Activated CD4-positive, alpha-beta T cell treated with anti-CD3 and anti-CD28 coated beads, Interleukin-2, amount 50 U/mL, for 1 hour (primary cell): ENCODE measurements at regions not wholly inside any gene's neighbourhood (a gene's known extent, or its start where the extent isn't known, plus 50 kb on each side); places are given as distances from the start of the nearest gene placed in this dataset.
"Not testable (repeated sequence)": the region's sequence is repeated elsewhere in the genome, so short reads cannot be mapped to it uniquely, and the experiment has no call there.

Experiments used
- DNase-seq: peaks from one replicate; pipeline ENCODE4 v3.0.0-alpha.2; 2020

DNA sequence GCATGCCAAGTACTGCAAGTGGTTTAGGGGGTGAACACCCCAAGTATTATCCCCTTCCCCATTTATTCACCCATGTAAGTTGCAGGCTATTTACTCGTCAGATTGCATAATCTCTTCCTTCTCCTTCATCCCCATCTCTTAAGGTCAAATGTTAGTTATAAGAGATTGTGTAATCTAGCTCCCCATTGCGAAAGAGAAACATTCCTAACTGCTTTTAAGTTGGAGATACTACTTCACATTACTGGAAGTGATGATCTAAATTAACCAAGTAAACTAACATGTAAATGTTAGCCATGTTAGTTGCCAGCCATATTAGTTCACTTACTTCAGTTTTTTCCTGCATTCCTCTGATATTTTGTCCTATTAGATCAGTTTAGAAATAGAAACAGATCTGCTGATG lies 262.3 kb downstream of the TAF11L14 start:
- DNase-seq: no peak

DNA sequence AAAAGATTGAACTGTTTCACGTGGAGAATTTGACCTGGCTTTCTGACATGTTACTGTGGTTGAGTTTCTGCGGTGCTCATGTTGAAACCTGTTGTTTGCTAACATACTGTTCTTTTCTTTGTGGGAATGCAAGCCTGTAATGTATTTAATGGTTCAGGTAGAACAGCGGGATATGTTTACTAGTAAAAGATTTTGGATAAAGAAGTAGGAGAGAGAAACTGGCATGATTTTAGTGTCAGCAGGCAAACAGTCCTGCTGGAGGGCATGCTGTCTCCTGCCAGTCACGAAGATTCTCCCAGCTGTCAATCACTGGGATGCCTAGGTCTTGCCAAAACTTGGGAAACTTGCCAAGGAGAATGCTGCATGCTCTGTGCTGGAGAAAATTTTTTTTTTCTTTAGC lies 263.5 kb downstream of the TAF11L14 start:
- no peak for DNase-seq

DNA sequence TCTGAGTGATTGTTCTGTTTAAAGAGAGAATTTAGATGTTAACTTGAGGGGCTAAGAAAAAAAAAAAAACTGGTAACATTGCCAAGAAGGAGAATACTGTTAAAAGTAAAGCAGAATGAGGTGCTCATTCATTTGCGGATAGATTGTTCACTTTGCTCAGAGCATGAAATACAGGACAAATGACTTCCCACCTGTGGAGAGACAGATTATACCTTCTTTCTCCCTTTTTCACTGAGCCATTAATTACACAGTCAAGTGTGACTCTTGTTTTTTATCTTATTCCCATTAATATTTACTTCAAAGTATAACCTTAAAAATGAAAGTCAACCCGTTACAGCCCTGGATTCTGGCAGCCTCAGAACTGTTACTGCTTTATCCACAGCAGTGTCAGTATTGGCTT lies 264.5 kb downstream of the TAF11L14 start:
- no peak for DNase-seq

DNA sequence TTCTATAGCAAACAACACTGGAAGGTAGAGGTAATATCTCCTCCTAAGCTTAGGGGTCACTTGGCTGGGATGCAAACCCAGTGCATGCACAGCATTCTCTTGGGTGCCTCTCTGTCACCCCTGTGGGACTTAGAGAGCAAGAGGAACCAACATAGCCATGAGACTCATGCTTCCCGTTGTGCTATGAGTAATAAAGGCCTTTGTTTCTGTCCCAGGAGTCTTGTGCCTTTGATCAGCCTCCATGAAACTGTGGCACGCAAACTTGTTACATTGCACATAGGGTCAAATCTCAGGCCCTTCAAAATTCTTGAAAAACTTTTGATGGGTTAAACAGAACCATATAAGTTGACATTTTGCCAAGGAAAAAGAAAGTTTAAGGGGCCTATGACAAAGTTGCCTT lies 272.8 kb downstream of the TAF11L14 start:
- no peak for DNase-seq

DNA sequence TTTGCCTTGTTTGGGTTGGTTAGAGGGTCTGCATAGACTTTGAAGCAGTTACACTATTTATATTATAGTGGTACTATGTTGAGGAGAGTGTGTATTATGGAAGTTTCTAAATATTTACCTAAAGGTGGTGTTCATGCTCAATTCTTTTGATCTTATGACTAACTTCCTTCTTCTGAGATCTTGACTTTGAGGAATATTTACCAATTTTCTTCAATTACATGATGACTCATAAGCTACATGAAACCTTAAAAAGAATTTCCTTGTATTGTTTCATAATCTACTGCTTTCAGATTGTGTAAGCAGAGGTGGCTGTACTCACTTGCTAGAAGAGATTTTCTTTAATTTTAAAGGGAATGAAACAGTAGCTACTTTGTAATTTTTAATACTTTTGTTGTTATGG lies 276.1 kb downstream of the TAF11L14 start:
- no peak for DNase-seq

DNA sequence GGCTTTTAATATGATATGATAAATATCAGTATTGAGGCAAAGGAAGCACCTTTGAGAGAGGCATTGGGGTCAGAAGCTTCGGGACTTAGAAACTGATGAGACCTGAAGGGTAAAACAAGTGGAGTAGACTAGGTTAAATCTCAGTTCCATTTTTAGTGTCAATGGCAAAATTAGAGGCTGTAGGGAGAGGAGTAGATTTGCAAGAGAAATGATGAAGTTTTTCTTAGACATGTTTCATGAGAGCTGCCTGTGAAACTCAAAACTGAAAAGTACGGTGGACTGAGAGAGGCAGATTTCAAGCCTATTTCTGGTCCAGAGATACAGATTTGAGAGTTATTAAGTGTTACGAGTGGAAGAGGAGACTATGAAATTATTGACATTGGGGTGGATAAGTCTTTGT lies 278.5 kb downstream of the TAF11L14 start:
- DNase-seq: no peak

DNA sequence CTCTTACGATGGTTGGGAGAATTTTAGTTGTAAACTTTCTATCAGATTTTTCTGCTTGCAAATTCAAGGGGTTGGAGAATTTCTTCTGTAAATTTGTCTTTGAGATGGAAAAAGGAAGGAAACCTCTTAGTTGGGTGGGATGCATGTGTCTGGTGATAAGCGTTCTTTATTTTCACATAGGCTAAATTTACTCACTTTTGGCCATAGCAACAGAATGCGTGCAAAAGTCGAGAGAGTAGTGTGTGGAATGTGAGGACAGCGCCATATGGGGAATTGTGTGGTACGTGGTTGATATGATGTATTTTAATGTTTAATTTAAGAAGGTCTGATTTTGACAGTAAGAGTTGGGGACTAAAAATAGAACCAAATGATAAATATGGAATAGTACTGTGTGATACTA lies 282.2 kb downstream of the TAF11L14 start:
- DNase-seq: no peak

DNA sequence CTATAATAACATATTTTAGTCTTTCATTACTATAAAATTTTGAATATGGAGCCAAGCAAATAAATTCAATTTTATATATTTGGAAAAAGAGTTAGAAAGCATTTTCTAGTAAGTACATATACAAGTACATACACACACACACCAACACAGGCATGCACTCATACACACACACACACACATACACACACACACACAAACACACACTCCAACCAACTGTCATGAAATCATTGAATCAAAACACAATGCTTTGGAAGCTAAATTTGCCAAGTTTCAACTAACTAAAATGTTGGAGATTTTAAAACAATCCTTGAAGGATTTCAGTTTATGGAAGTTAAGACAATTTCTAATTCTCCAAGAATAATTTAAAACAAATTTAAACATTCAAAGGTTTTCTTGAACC lies 283.2 kb downstream of the TAF11L14 start:
- no peak for DNase-seq

DNA sequence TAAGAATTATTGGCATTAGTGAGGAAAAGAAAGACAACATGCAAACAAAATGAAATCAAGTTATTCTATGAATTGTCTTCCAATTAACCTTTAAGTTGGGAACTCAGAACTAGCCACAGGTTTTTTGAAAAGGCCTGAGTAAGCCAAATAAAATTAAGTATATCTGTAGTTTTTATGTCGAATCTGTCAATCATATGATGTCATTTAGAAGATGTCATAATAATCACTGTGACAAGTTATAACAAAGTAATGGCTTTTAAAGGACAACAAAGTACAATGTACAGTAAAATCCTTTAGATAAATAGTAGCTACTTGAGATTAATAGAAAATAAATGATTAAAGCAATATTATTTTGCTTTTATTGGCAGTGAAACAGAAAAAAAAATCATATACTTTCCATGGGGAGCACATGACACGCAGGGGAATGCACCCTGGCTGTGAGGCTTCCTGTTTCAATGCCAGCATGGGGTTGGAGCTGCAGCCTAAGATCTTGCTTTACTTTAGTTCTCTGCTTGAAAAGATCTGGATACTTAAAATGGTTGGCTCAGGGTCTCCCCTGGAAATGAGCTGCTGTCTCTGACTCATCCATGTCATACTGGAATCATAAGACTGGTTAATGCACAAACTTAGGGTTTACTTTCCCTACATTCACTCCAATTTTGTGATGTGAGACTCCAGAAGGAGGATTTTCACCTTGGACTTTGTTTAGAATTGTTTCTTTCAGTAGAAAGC lies 284.3 kb downstream of the TAF11L14 start:
- DNase-seq: no peak

DNA sequence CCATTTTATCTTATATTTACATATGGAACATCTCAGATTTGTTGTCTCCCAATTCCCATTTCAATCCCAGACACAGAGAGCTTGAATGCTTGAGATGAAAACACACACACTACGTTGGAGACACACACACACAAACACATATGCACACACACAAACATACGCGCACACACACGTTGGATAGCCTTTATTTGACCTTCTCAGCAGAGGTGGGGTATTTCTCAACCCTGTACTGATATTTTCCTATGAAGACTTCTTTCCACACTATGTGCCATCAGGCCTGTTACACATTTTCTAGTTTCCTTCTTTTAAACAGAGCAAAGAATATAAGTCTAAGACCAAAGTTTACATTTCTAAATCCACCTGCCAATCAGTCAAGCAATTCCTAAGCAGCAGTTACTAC lies 291.0 kb downstream of the TAF11L14 start:
- no peak for DNase-seq

DNA sequence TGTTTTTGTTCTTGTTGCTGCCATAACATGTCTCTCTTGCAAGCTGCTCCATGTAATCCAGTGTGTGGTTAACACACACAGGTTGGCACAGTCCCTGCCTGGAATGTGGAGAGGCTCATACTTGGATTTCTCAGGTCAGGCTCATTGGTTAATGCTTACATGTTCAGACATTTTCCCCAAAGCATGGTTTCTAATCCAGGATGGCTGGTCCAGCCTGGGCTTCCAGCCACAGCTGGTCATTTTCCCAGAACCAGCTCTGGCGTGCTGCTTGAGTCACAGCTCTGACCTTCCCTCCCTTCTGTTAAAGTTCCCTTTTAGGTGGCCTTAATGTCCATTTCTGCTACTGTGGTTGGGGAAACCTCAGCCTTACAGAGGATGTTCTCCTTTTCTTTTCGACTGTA lies 294.3 kb downstream of the TAF11L14 start:
- DNase-seq: no peak

DNA sequence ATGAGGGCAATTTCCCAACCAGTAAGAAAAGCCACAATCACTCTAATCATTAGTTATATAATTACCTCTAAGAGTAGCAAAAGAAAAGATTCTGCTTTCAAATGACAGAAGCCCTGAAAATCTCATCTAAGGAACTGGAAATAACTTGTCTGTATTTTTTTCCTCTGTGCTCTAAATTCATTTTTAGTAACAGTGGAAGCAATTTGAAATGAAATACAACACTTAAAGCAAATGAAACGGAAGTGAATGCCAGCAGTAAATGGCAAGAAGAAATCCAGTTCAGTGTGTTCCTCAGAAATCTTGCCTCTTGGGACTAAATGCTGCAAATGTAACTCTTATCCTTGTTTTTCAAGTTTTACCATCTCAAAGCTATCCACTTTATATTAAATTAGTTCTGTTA lies 294.9 kb downstream of the TAF11L14 start:
- DNase-seq: no peak

DNA sequence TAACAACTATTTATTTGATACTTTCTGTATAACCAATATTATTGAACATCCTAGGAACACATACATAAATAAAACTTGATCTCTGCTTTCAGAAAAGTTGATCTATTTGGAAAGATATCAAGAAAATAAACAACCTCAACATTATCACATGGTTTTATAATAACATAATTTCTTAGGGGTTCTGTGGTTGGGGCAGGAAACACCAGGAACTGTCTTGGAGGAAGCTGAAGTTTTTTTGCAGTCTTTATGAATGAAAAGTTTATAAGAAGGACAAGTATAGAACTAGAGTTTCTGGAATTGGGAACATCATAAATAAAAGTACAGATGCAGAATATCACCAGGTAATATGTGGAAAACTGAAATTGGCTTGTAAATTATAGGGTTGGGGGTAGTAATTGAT lies 296.1 kb downstream of the TAF11L14 start:
- DNase-seq: no peak

DNA sequence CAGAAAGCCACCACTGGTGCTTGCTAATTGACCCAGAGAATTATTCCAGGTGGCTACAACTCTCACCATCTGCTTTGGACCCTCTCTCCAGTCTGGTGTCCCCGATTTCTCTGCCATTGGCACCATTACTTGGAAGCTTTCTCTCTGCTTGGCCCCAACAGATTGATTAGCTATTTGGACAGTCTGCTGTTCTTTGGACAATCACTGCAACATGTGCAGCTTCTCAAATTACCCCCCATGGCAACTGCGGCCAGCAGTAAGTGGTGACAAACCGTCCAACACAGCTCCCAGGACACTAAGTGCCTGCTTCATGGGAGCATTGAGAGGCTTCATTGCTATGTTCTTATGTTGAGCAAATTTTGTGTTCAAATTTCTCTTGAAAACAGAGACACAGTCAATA lies 309.8 kb downstream of the TAF11L14 start:
- DNase-seq: no peak

DNA sequence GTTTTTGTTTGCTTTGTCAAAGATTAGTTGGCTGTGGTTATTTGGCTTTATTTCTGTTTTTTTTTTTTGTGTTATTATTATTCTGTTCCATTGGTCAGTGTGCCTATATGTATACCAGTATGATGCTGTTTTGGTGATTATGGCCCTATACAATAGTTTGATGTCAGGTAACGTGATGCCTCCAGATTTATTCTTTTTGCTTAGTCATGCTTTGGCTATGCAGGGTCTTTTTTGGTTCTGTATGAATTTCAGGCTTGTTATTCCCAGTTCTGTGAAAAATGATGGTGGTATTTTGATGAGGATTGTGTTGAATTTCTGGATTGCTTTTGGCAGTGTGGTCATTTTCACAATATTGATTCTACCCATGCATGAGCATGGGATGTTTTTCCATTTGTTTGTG lies 312.8 kb downstream of the TAF11L14 start:
- DNase-seq: no peak

DNA sequence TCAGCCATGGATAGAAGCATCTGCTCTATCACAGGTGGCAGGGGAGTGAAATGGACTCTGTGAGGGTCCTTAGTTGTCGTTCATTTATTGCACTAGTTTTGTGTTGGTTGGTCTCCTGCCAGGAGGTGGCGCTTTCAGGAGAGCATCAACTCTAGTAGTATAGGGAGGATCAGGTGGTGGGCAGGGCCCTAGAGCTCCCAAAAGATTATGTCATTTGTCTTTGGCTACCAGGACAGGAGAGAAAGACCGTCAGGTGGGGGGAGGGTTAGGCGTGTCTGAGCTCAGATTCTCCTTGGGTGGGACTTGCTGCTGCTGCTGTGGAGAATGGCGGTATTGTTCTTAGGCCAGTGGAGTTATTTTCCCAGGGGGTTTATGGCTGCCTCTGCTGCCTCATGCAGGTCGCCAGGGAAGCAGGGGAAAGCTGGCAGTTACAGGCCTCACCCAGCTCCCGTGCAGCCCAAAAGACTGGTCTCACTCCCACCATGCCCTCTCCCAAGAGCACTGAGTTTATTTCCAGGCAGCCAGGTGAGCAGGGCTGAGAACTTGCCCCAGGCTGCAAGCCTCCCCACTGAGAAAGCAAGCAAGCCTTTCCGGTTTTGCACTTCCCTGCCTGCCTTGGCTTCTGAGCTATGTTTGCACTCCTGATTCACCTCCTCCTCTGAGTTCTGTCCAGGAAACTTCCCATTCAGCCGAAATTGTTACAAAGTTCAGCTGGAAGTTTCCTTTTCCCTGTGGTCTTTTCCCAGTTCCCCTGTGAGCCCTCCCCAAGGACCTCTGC lies 317.3 kb downstream of the TAF11L14 start:
- DNase-seq: no peak

DNA sequence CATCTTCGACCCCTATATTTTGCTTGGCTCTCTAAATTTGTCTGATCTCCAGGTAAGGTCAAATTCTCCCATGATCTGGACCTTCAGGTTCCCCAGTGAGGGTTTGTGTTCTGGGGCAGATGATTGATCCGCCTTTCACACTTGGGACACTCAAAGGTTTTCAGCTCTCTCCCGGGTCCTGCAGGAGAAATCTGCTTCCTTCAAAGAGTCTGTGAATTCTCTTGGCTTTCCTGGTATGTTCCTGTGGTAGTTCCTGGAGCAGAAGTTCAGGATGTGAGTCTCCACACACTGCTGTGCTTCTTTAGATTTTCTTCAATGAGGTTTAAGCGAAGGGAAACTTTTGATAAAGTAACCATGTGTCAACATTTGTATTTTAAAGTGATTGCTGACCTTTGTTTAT lies 318.0 kb downstream of the TAF11L14 start:
- no peak for DNase-seq

DNA sequence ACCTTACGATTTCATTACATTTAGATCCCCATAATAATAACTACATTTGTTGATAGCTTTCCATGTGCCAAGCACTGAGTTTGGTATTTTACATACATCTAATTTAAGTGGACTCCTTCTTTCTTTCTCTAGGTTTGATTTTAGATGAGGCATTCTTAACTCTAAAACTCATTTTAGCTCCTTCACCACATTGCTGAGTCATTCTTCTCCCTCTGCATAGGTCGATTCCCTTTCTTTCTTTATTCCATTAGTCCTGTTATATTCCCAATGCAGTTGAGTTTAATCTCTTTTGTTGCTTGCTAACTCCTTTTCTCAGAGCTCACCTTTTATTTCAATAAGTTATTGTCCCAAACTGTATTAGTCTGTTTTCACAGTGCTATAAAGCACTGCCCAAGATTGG lies 329.8 kb downstream of the TAF11L14 start:
- DNase-seq: no peak

DNA sequence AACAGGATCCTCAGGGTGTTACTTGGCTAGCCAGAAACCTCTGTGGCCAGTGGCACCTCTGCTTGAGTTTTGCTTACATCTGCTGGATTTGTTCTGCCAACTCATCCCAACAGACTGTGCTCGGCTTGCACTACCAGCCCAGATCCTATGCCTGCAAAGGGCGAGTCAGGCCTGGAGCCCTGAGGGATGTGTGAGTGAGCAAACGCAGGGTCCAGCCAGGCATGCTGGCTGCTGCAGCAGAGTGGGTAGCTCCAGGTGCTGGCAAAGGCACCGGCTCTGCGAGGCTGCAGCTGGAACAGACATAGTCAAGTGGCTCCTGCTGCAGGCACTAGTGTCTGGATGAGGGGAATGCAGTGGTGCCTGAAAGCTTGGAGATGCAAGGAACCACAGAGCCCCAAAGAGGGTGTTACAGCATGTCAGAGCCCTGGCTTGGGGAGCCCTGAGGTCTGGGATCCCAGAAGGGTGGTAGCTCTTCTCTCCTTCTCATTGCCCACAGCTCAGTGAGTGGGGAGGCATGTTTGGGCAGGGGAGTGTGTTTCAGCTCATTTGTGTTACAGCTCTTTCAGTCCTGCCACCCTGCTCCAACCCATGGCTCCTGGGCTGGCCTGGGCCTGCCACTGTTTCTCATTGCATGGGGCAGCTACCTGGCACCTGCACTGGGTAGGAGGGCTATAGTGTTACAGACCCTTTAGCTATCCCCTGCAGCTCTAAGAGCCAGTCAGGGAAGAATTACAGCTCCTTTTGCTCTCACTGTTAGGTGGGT lies 332.6 kb downstream of the TAF11L14 start:
- DNase-seq: no peak

DNA sequence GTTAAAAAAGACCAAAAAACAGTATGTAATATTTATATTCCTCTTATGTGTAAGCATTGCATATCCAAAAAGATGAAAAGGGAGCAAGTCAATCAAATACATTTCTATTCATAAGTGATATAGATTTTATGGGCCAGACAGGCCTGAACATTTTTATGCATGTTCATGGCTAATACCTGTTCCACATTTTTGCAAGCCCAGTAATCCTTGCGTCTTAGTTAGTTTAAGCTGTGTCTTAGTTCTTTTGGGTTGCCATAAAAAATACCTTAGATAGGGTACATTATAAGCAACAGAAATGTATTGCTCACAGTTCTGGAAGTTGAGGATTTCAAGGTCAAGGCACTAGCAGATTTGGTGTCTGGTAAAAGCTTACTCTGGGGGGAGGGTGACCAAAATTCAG lies 342.1 kb downstream of the TAF11L14 start:
- DNase-seq: no peak

DNA sequence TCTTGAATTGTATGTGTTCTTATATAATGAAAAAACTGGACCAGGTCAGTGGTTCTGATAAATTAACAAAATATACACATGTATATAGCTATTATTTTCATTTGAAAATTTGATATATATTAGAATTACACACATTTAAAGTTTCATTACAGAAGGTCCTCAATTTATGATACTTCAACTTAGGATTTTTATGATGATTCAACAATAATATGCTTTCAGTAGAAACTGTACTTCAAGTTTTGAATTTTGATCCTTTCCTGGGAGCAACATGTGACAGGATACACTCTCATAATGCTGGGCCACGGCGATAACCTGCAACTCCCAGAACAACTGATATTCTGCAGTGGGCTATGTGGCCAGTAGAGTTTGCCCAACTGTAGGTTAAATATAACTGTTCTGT lies 344.7 kb downstream of the TAF11L14 start:
- no peak for DNase-seq

DNA sequence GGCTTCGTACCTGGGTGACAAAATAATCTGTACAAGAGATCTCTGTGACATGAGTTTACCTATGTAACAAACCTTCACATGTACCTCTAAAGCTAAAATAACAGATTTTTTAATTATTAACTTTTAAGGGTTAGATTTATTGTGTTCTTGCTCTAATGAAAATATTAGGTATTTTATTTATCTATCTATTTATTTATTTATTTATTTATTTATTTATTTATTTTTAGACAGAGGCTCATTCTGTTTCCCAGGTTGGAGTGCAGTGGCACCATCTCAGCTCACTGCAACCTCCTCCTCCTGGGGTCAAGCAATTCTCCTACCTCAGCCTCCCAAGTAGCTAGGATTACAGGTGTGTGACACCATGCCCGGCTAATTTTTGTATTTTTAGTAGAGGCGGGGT lies 348.4 kb downstream of the TAF11L14 start:
- not testable (repeated sequence) for DNase-seq

DNA sequence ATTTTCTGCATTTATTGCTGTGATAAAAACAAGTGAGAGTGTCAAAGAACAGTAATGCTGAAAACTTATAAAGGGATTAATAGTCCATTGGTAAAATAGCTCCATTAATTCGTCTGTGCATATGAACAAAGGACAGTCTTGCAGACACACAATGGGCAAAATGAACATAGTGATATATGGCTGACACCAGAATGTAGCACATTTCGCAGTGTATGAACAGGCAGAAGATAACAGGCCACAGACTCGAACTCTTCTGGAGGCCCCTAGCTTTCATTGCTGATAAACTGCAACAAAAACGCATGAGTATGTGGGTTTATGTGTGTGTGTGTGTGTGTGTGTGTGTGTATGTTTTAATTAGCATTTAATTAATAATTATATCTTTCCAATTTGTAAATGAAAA lies 354.8 kb downstream of the TAF11L14 start:
- no peak for DNase-seq
